Astrocyte of the spinal cord (primary cell): ENCODE measurements at regions not wholly inside any gene's neighbourhood (a gene's known extent, or its start where the extent isn't known, plus 50 kb on each side); places are given as distances from the start of the nearest gene placed in this dataset.

Experiments used
- DNase-seq: peaks from one replicate; pipeline ENCODE4 v3.0.0; 2011; ENCODE audit warnings: low read depth, low spot score
- H3K4me3 ChIP-seq: 2 replicates; pipeline ENCODE4 v1.5.1; 2011; ENCODE audit warnings: low read depth, mild to moderate bottlenecking, low read length, moderate library complexity
- in situ Hi-C: cut with HindIII; loops from 2 replicates; pipeline ENCODE4 v1.10.0; 2017; ENCODE audit warnings: low sequenced_read_pairs
- TF ChIP-seq, protein P1 (sequence below): IDR thresholded peaks from 2 replicates; pipeline ENCODE4 v1.5.1; 2012; ENCODE audit warnings: low read depth, mild to moderate bottlenecking, low read length, inconsistent platforms

- in situ Hi-C loops = no loop called here
- no peak overlapping the region for H3K4me3 ChIP-seq
- DNase-seq = no peak
- TF ChIP-seq, protein P1, sequence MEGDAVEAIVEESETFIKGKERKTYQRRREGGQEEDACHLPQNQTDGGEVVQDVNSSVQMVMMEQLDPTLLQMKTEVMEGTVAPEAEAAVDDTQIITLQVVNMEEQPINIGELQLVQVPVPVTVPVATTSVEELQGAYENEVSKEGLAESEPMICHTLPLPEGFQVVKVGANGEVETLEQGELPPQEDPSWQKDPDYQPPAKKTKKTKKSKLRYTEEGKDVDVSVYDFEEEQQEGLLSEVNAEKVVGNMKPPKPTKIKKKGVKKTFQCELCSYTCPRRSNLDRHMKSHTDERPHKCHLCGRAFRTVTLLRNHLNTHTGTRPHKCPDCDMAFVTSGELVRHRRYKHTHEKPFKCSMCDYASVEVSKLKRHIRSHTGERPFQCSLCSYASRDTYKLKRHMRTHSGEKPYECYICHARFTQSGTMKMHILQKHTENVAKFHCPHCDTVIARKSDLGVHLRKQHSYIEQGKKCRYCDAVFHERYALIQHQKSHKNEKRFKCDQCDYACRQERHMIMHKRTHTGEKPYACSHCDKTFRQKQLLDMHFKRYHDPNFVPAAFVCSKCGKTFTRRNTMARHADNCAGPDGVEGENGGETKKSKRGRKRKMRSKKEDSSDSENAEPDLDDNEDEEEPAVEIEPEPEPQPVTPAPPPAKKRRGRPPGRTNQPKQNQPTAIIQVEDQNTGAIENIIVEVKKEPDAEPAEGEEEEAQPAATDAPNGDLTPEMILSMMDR = no peak
These were observed 109.4 kb upstream of the ADPGK start for GRCh38 chr15:72892986-72893385.

DNA sequence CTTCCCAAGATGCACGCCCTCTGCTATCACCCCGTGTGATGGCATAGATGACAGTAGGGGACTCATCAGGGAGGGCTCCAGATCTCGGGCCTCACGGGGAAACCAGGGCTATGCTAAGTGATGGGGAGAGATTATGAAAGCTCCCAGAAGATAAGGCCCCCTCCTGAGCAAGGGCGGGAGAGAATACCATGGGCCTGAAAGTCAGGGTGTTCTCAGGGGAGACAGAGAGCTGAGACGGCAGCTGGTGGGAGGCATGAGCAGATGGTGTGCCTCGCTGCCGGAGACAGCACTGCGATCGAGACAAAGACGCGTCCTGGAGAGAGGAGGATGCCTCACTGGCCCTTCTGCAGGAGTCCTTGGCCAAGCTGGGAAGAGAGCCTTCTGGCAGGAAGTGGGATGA, 106.5 kb upstream of the ADPGK start:
- TF ChIP-seq, protein P1 = no peak
- H3K4me3 ChIP-seq = no peak overlapping the region
- in situ Hi-C loops = no loop called here
- no peak for DNase-seq

DNA sequence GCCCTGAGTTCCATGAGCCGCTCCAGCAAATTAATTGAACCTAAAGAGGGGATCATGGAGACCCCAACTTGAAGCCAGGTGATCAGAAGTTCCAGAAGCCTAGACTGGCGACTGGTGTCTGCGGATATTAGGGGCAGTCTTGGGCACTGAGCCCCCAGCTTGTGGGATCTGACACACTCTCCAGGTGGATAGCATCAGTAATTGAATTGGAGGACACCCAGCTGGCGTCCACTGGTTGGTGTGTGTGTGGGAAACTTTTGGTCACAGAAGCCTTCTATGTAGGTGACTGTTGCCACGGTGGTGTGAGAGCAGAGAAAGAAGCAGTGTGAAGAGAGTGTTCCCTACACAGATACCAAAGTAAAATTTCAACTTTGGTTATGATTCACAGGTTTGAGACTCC, 106.0 kb upstream of the ADPGK start:
- DNase-seq = no peak
- in situ Hi-C loops = no loop called here
- H3K4me3 ChIP-seq = no peak overlapping the region
- TF ChIP-seq, protein P1 = no peak

GRCh38 chr15:72888811-72889210, 105.3 kb upstream of the ADPGK start:
- TF ChIP-seq, protein P1 = no peak
- H3K4me3 ChIP-seq = no peak overlapping the region
- in situ Hi-C loops = no loop called here
- no peak for DNase-seq

DNA sequence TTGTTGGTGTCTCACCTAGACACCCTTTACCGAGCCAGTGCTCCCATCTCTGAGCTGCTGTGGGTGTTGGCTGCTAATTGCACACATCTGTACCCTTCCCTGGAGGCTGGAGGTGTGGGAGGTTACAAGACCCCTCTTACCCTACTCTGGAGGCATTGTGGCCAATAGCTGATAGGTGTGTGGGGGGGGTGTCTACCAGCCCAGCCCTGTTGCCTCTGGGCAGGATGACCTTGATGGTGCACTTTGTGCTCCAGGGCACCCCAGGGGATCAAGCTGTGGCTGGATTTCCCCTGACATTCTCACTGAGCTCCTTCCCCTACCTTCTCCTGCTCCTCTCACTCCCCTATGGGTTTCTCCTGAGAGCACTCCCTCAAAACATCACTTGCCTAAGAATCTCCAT, 104.7 kb upstream of the ADPGK start:
- DNase-seq = no peak
- no peak overlapping the region for H3K4me3 ChIP-seq
- in situ Hi-C loops = no loop called here
- TF ChIP-seq, protein P1 = no peak

GRCh38 chr15:72887376-72887775, 103.8 kb upstream of the ADPGK start:
- TF ChIP-seq, protein P1 = no peak
- in situ Hi-C loops = no loop called here
- no peak overlapping the region for H3K4me3 ChIP-seq
- DNase-seq = no peak

- in situ Hi-C loops = no loop called here
- DNase-seq = no peak
- H3K4me3 ChIP-seq = no peak overlapping the region
- TF ChIP-seq, protein P1 = no peak
These were observed 100.8 kb upstream of the ADPGK start for GRCh38 chr15:72884311-72884710.
